CD14-positive monocyte (primary cell): ENCODE measurements at regions not wholly inside any gene's neighbourhood (a gene's known extent, or its start where the extent isn't known, plus 50 kb on each side); places are given as distances from the start of the nearest gene placed in this dataset.

Source experiments
- DNase-seq, 3 donors: peaks; one replicate each; pipeline ENCODE4 v3.0.0-alpha.2; 2011 to 2022
- H2AFZ ChIP-seq: 2 replicates; pipeline ENCODE4 v1.6.0; 2012; ENCODE audit warnings: mild to moderate bottlenecking, low read depth, low read length, inconsistent platforms; ENCODE audit not compliant: insufficient read depth, poor library complexity, severe bottlenecking
- H3K27ac ChIP-seq, 2 donors: 1 replicate in 1 of 2; 2 replicates in 1 of 2; pipeline ENCODE4 v1.5.1; 2012 to 2013; ENCODE audit warnings: low read length in 2 of 2, control low read depth in 1 of 2, inconsistent platforms in 1 of 2, low read depth in 1 of 2, mild to moderate bottlenecking in 1 of 2
- H3K27me3 ChIP-seq, 2 donors: one replicate each; pipeline versions ENCODE4 v1.6.0 to v1.6.1; 2011 to 2013; ENCODE audit warnings: low read length in 2 of 2; ENCODE audit not compliant: control insufficient read depth in 2 of 2, insufficient read depth in 2 of 2
- H3K36me3 ChIP-seq, 2 donors: replicated peaks in 1 of 2; 1 replicate in 1 of 2; 2 replicates in 1 of 2; pipeline versions ENCODE4 v1.5.1 to v1.6.1; 2012 to 2013; ENCODE audit warnings: low read length in 2 of 2, control low read depth in 1 of 2, inconsistent platforms in 1 of 2, mild to moderate bottlenecking in 1 of 2; ENCODE audit not compliant: insufficient read depth in 2 of 2, control insufficient read depth in 1 of 2
- H3K4me1 ChIP-seq, 2 donors: 1 replicate in 1 of 2; 2 replicates in 1 of 2; pipeline versions ENCODE4 v1.5.1 to v1.6.1; 2012 to 2013; ENCODE audit warnings: low read length in 2 of 2, control low read depth in 1 of 2, inconsistent platforms in 1 of 2, mild to moderate bottlenecking in 1 of 2, moderate library complexity in 1 of 2; ENCODE audit not compliant: insufficient read depth in 2 of 2, control insufficient read depth in 1 of 2
- H3K4me2 ChIP-seq: replicated peaks from 2 replicates; pipeline ENCODE3; 2012; ENCODE audit warnings: low read length, moderate library complexity, mild to moderate bottlenecking; ENCODE audit not compliant: poor library complexity, severe bottlenecking; ENCODE audit errors: extremely low read depth
- H3K4me3 ChIP-seq, 3 experiments: fragments of 200-600 bp in 1 of 3; sonication (generic) in 1 of 3; replicated peaks in 1 of 3; 1 replicate in 2 of 3; 2 replicates in 1 of 3; pipeline ENCODE4 v1.5.1; 2011 to 2013; ENCODE audit warnings: low read length in 3 of 3, mild to moderate bottlenecking in 3 of 3, control low read depth in 2 of 3, low read depth in 2 of 3, inconsistent platforms in 1 of 3, moderate library complexity in 1 of 3
- H3K79me2 ChIP-seq: 2 replicates; pipeline ENCODE4 v1.6.0; 2012; ENCODE audit warnings: mild to moderate bottlenecking, control low read depth, inconsistent platforms, low read length, moderate library complexity; ENCODE audit not compliant: insufficient read depth
- H3K9ac ChIP-seq: 2 replicates; pipeline ENCODE4 v1.6.0; 2017; ENCODE audit warnings: low read length, mild to moderate bottlenecking; ENCODE audit not compliant: insufficient read depth, poor library complexity, severe bottlenecking
- H3K9me3 ChIP-seq, 2 donors: replicated peaks in 1 of 2; 1 replicate in 1 of 2; 2 replicates in 1 of 2; pipeline versions ENCODE4 v1.5.1 to v1.6.1; 2012 to 2013; ENCODE audit warnings: low read length in 2 of 2, control low read depth in 1 of 2; ENCODE audit not compliant: control insufficient read depth in 1 of 2, insufficient read depth in 1 of 2
- H4K20me1 ChIP-seq: 2 replicates; pipeline ENCODE4 v1.6.0; 2012; ENCODE audit warnings: mild to moderate bottlenecking, low read length, control low read depth, moderate library complexity; ENCODE audit not compliant: insufficient read depth
- H3K27ac Mint-ChIP-seq, 7 donors: one replicate each; pipeline ENCODE4 v1.8.0; 2020; ENCODE audit warnings: mild to moderate bottlenecking in 7 of 7, mixed read lengths in 7 of 7, moderate library complexity in 6 of 7, inconsistent platforms in 2 of 7
- H3K27me3 Mint-ChIP-seq, 3 donors: one replicate each; pipeline ENCODE4 v1.8.0; 2021 to 2022; ENCODE audit warnings: low read depth in 3 of 3, mild to moderate bottlenecking in 3 of 3, mixed read lengths in 3 of 3, moderate library complexity in 3 of 3, inconsistent platforms in 1 of 3
- H3K36me3 Mint-ChIP-seq, 2 donors: one replicate each; pipeline ENCODE4 v1.8.0; 2020; ENCODE audit warnings: mixed read lengths in 2 of 2, inconsistent platforms in 1 of 2, mild to moderate bottlenecking in 1 of 2
- H3K4me1 Mint-ChIP-seq: one replicate; pipeline ENCODE4 v1.8.0; 2020; ENCODE audit warnings: mild to moderate bottlenecking, mixed read lengths
- H3K4me3 Mint-ChIP-seq, 2 donors: one replicate each; pipeline ENCODE4 v1.8.0; 2020; ENCODE audit warnings: mild to moderate bottlenecking in 2 of 2, mixed read lengths in 2 of 2, moderate library complexity in 1 of 2
- H3K9me3 Mint-ChIP-seq, 7 donors: one replicate each; pipeline ENCODE4 v1.8.0; 2020 to 2022; ENCODE audit warnings: mixed read lengths in 7 of 7, mild to moderate bottlenecking in 6 of 7, moderate library complexity in 6 of 7, inconsistent platforms in 2 of 7
- CTCF ChIP-seq: fragments of 200-600 bp; IDR thresholded peaks from one replicate; pipeline ENCODE4 v1.8.0; 2022; ENCODE audit warnings: antibody characterized with exemption, mild to moderate bottlenecking
- WGBS: methylation state at CpG from one replicate; pipeline ENCODE4 v1.1.5; 2013; ENCODE audit warnings: missing lambda C conversion rate; ENCODE audit not compliant: insufficient coverage; 5-methylcytosine and 5-hydroxymethylcytosine counted together
- intact Hi-C, 2 donors: fragments of 100-400 bp; cut with micrococcal nuclease; formaldehyde crosslinking; loops; one replicate each; pipeline versions ENCODE4 v1.15.0 to v1.15.1; 2023

- no peaks in the 10 kb centered on the region for H3K36me3 Mint-ChIP-seq
- H3K4me3 ChIP-seq, result no peak overlapping the region
- H3K27me3 ChIP-seq, result no peaks in the 10 kb centered on the region
- H3K27me3 Mint-ChIP-seq, result no peaks in the 10 kb centered on the region
- no peaks in the 10 kb centered on the region for H3K4me1 ChIP-seq
- no peaks in the 10 kb centered on the region for H3K36me3 ChIP-seq
- H2AFZ ChIP-seq, result no peak overlapping the region
- H3K4me1 Mint-ChIP-seq, result no peaks in the 10 kb centered on the region
- H3K4me3 Mint-ChIP-seq, result no peak overlapping the region
- intact Hi-C loops, result no loop called here
- no peaks in the 10 kb centered on the region for H4K20me1 ChIP-seq
- no peak overlapping the region for H3K27ac Mint-ChIP-seq
- 96% methylated on average over 6 of the region's 10 CpGs for WGBS
- H3K27ac ChIP-seq, result no peak overlapping the region
- no peak for TF ChIP-seq CTCF
- DNase-seq, result no peak
- H3K9me3 ChIP-seq, result no peaks in the 10 kb centered on the region
- no peak overlapping the region for H3K4me2 ChIP-seq
- no peaks in the 10 kb centered on the region for H3K79me2 ChIP-seq
- peaks cover 0 to 11% (median 4%) of the 10 kb centered on the region in 7 donors for H3K9me3 Mint-ChIP-seq
- no peak overlapping the region for H3K9ac ChIP-seq
Observed at GRCh38 chr21:16370186-16370585, 640.4 kb downstream of the USP25 start.

GRCh38 chr21:16372586-16372985, 642.8 kb downstream of the USP25 start:
- Histone ChIP-seq H3K27me3 (no peaks in the 10 kb centered on the region), H3K4me3 (no peak overlapping the region), H3K36me3 (no peaks in the 10 kb centered on the region), H3K79me2 (no peaks in the 10 kb centered on the region), H3K9ac (no peak overlapping the region), H3K9me3 (no peaks in the 10 kb centered on the region), H2AFZ (no peak overlapping the region), H3K27ac (no peak overlapping the region), H3K4me2 (no peak overlapping the region), H4K20me1 (no peaks in the 10 kb centered on the region), H3K4me1 (no peaks in the 10 kb centered on the region)
- Mint-ChIP-seq H3K4me1 (no peaks in the 10 kb centered on the region), H3K9me3 (peaks cover 0 to 9% (median 4%) of the 10 kb centered on the region in 7 donors), H3K36me3 (no peaks in the 10 kb centered on the region), H3K4me3 (no peak overlapping the region), H3K27ac (no peak overlapping the region), H3K27me3 (no peaks in the 10 kb centered on the region)
- DNase-seq, result no peak
- intact Hi-C loops, result no loop called here
- TF ChIP-seq CTCF, result no peak
